RPMI7951 (cell line): ENCODE measurements at regions not wholly inside any gene's neighbourhood (a gene's known extent, or its start where the extent isn't known, plus 50 kb on each side); places are given as distances from the start of the nearest gene placed in this dataset.

Experiments used
- DNase-seq: peaks from one replicate; pipeline ENCODE4 v3.0.0-alpha.2; 2012; ENCODE audit warnings: low read depth

DNA sequence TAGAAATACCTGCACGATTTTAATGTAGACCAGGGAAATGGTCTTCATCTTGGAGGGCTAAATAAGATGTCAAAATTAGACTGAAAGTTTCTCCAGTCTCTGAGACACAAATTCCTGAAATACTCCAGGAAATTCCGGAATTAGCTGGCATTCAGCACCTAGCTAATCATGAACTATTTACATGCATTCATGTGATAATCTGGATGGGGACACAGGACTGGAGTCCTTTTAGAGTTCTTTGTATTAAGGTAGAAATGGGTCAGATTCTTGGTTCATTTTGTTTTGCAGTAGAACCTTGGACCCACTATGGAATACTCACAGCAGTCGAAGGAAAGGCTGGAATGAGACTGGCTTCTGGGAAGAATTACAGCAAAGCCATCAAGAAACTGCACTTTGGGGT lies 65.3 kb upstream of the MDFIC start:
- no peak for DNase-seq

DNA sequence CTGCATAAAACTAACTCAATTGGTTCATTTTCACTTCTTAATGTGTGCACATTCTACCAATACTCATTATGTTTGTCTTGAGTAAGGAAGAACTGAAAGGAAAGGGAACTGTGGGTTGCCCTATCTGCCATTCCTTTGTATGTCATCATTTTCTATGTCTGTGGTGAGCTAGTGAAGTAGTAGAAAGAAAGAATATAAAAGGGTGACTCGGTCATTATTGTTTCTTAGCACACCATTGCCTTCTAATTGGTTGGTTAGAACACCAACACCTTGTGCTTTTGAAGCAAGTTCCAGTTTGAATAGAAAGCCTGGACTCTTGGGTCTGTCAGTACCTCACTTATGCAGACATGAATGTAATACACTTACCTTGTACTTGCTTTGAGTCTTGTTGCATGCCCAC lies 64.3 kb upstream of the MDFIC start:
- no peak for DNase-seq

DNA sequence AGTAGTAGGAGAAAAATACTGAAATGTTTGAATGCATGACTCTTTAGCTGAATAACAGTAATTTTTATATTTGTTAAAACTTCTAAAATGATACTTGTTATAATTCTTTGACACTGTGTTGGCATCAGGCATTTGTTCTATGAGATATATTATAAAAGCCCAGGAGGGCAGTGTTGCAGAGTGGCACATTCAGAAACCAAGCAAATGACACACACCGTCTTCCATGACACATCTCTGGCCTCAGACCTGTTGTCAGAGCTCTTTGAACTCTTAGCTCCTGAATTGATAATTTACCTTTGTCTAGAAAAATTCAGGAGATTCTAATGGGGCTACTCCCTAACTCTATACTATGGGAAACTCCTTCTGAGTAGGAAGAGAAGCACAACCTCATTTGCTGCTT lies 62.4 kb upstream of the MDFIC start:
- no peak for DNase-seq

DNA sequence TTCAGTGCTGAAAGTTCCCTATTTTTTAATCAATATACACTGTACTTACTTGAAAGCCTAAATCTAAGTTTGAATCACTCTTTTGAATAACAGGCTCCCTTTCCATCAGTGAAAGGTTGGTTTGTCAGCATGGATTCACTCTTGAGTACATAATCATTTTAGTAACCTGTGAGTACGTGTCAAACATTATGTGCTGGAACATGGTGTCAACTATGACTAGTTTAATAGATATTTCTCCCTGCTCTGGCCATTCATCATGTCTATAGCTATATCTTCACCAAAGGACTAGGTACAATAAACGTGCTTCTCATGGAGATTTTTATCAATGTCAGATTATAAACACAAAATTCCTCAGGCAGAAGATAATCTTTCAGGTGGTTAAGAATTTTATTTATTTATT lies 61.7 kb upstream of the MDFIC start:
- no peak for DNase-seq

DNA sequence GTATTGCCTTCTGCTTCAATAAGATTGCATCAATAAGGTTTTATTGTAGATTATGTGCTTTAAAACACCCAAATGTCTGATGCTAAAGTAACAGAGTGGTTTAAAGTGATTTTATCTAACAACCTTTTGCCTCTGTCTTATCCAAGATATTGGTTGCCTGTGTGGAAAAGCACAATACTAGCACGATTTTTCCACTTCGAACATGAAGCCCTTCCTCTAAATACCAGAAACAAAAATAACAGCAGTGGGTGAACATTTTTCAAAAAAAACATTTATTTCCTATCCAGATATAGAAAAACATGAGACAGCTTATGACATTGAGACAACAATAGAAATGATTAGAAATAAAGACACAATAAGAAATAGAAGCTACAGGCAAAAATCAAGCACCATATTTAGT lies 59.5 kb upstream of the MDFIC start:
- no peak for DNase-seq

DNA sequence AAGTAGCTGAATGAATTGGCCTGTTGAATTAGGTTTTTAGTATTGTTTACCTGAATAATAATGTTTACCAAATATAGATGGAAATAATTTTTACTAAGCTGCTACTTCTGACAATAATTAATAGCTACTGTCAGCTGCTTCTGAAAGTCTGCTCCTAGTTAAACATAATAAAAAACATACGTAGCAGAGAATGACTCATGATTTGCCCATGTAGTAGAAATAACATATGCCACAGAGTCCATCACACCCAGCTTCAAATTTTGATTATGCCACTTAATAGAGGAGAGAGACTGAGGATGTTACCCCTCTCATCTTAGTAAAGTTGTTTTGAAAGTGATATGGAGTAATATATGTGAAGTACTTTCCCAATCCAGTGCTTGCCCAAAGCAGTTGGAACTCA lies 57.6 kb upstream of the MDFIC start:
- peak; percentile 25 for DNase-seq

DNA sequence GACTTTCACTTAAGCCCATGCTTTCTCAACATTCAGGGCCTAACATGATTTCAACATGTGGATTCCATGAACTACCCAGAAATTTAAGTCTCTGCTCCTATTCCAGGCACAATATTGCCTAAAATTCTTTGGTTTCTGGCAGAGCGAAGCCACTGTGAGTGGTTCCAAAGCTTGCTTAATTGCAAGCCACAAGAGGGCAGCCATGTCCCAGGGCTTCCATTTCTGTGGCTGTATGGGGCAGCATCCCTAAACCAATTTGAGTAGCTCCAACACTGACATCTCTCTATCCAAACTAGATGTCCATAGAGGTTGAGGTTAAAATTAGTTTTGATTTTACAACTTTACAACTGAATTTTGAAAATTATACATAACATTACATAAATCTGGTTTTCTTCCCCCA lies 56.3 kb upstream of the MDFIC start:
- peak; percentile 45 for DNase-seq
